GM12878 (cell line): ENCODE measurements at regions not wholly inside any gene's neighbourhood (a gene's known extent, or its start where the extent isn't known, plus 50 kb on each side); places are given as distances from the start of the nearest gene placed in this dataset.

Experiments used
- ATAC-seq: fragments of 200-7000 bp; cut with Tn5 transposase; 3 replicates; pipeline ENCODE4 v1.9.1; 2020; ENCODE audit warnings: mild to moderate bottlenecking, moderate library complexity
- BruUV-seq: library from RNA; stranded (reverse); fragments of 400-500 nt; replicated peaks from 2 replicates; lab custom pipeline; 2021; lab: Mats Ljungman, UMichigan
- CTCF ChIA-PET: fragments of 300-600 bp; sonication (Branson Sonifier 250); formaldehyde crosslinking; extraction: SDS; loops from one replicate; lab custom pipeline; 2021; ENCODE audit warnings: inconsistent platforms; lab: Yijun Ruan, JAX
- POLR2A ChIA-PET: fragments of 350-600 bp; formaldehyde crosslinking; extraction: SDS; loops from one replicate; lab custom pipeline; 2021; ENCODE audit warnings: inconsistent platforms; lab: Charles Lee
- RAD21 ChIA-PET: fragments of 300-600 bp; sonication (Branson Sonifier 250); formaldehyde crosslinking; loops from one replicate; lab custom pipeline; 2023; ENCODE audit warnings: antibody characterized with exemption; ENCODE audit not compliant: unreplicated experiment; lab: Charles Lee
- SMC1A ChIA-PET: fragments of 300-600 bp; sonication (Branson Sonifier 250); formaldehyde crosslinking; loops from one replicate; lab custom pipeline; 2023; ENCODE audit not compliant: unreplicated experiment, uncharacterized antibody; lab: Charles Lee
- DNase-seq: peaks from one replicate; pipeline ENCODE4 v3.0.0-alpha.2; 2011; ENCODE audit warnings: low read depth, low spot score
- FAIRE-seq: peaks from 3 replicates; lab custom pipeline; 2011; peaks lifted over from hg19 to GRCh38; lab: Jason Lieb, UNC
- H2AFZ ChIP-seq: 2 replicates; pipeline ENCODE4 v1.6.0; 2011; ENCODE audit warnings: low read depth, low read length, control low read depth; ENCODE audit not compliant: control insufficient read depth
- H3K27ac ChIP-seq: 2 replicates; pipeline ENCODE4 v1.5.1; 2011; ENCODE audit warnings: control low read depth; ENCODE audit not compliant: control insufficient read depth, insufficient read depth
- H3K27me3 ChIP-seq, 2 experiments: replicated peaks in 1 of 2; 2 replicates each; pipeline versions ENCODE4 v1.6.0 to v1.6.1; 2011; ENCODE audit warnings: low read length in 1 of 2; ENCODE audit not compliant: control insufficient read depth in 2 of 2, insufficient read depth in 2 of 2
- H3K36me3 ChIP-seq, 2 experiments: 2 replicates each; pipeline ENCODE4 v1.5.1; 2011; ENCODE audit warnings: low read length in 1 of 2; ENCODE audit not compliant: control insufficient read depth in 2 of 2, insufficient read depth in 2 of 2
- H3K4me1 ChIP-seq: 2 replicates; pipeline ENCODE4 v1.6.1; 2011; ENCODE audit warnings: mild to moderate bottlenecking, low read length, moderate library complexity, mixed read lengths; ENCODE audit not compliant: control insufficient read depth, insufficient read depth
- H3K4me2 ChIP-seq: 2 replicates; pipeline ENCODE4 v1.6.0; 2011; ENCODE audit warnings: control low read depth; ENCODE audit not compliant: control insufficient read depth, insufficient read depth
- H3K4me3 ChIP-seq: fragments of 200-600 bp; sonication (generic); 2 replicates; pipeline ENCODE4 v1.5.1; 2016
- H3K79me2 ChIP-seq: 2 replicates; pipeline ENCODE4 v1.6.0; 2011; ENCODE audit warnings: low read length; ENCODE audit not compliant: control insufficient read depth, insufficient read depth
- H3K9ac ChIP-seq: 2 replicates; pipeline ENCODE4 v1.8.0; 2011; ENCODE audit warnings: low read length, control low read depth, mixed read lengths; ENCODE audit not compliant: control insufficient read depth, insufficient read depth
- H3K9me3 ChIP-seq: replicated peaks from 3 replicates; pipeline ENCODE4 v1.5.1; 2011; ENCODE audit warnings: mild to moderate bottlenecking, low read length; ENCODE audit not compliant: control insufficient read depth, insufficient read depth
- H4K20me1 ChIP-seq: 2 replicates; pipeline ENCODE4 v1.6.0; 2011; ENCODE audit not compliant: control insufficient read depth, insufficient read depth
- CTCF ChIP-seq, 3 experiments: IDR thresholded peaks in 2 of 3; conservative IDR thresholded peaks in 1 of 3; 2 replicates each; pipeline ENCODE4 v1.5.1; 2011; ENCODE audit warnings: low read depth in 3 of 3, low read length in 3 of 3, mild to moderate bottlenecking in 3 of 3, control low read depth in 2 of 3, moderate library complexity in 2 of 3, inconsistent platforms in 1 of 3, mixed read lengths in 1 of 3; ENCODE audit not compliant: control insufficient read depth in 2 of 3, insufficient read depth in 1 of 3; ENCODE audit errors: extremely low read depth in 1 of 3
- STAT3 ChIP-seq: IDR thresholded peaks from 2 replicates; pipeline ENCODE4 v1.6.1; 2011; ENCODE audit warnings: low read depth, low read length, improper control_type of control experiment
- SUPT20H ChIP-seq: IDR thresholded peaks from 2 replicates; pipeline ENCODE4 v1.6.1; 2011; ENCODE audit warnings: low read depth, mild to moderate bottlenecking, low read length, moderate library complexity, borderline replicate concordance; ENCODE audit not compliant: control insufficient read depth
- WGBS: methylation state at CpG from one replicate; pipeline ENCODE4 v1.1.6; 2016; ENCODE audit warnings: low lambda C conversion rate; ENCODE audit not compliant: insufficient replicate concordance, insufficient coverage; ENCODE audit errors: missing lambda C conversion rate; 5-methylcytosine and 5-hydroxymethylcytosine counted together
- in situ Hi-C: fragments of 300-500 bp; cut with MboI; formaldehyde crosslinking; loops from 9 replicates; pipeline ENCODE4 v1.14.3; 2018; ENCODE audit warnings: mixed read lengths
- intact Hi-C: fragments of 100-400 bp; cut with micrococcal nuclease; formaldehyde crosslinking; loops from one replicate; pipeline ENCODE4 v1.14.2; 2022; ENCODE audit not compliant: unreplicated experiment
- TF ChIP-seq, protein P1 (sequence below): fragments of 450-650 bp; IDR thresholded peaks from 2 replicates; pipeline ENCODE4 v1.6.1; 2016; ENCODE audit warnings: mild to moderate bottlenecking
- TF ChIP-seq, protein P2 (sequence below): fragments of 450-650 bp; conservative IDR thresholded peaks from 2 replicates; pipeline ENCODE4 v1.6.1; 2017; ENCODE audit warnings: mild to moderate bottlenecking, moderate library complexity

DNA sequence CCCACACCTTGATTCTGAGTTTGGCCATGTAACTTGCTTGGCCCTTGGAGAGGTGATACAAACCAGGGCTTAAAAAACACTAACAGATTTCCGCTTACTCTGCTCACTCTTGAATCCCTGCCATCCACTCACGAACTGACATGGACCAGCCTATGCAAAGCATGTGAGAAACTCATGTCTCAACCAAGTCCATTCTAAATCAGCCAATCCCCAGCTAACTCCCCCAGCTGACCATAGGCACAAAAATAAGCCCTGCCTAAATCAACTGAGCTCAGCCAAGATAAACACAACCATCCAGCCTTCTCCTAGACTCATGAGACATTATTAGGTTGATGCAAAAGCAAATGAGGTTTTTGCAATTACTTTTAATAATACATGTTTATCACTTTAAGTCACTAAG is 353.9 kb upstream of the TBX3 start:
- no peaks in the 10 kb centered on the region for H4K20me1 ChIP-seq
- no peak for DNase-seq

DNA sequence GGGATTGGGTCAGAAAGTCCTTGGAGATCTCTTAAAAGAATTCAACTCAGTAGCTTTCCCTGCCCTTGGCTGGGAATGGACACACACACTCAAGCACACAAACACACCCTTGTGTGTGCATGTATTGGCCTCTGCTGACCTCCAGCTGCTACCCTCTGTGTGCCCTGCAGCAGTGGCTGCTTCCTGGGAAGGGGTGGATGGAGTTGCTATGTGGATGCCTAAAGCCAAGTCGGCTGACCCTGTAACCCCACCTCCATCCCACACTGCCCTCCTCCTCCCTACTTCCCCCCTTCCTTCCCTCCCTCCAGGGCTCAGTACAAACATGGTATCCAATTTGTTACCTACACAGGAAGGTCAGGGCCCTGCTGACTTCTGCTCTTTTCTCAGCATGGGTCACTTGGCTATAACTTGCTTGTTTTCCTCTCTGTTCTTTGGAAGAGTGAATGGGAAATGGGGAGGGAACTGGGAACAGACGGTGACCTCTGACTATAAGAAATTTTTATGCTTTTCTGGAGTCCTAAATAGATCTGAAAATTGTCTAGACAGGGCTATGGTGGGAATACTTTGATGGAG is 351.6 kb upstream of the TBX3 start:
- CTCF ChIA-PET: no interaction called here
- BruUV-seq: no TSS peak
- Histone ChIP-seq H3K27me3 (no peaks in the 10 kb centered on the region), H3K27ac (no peak overlapping the region)
- intact Hi-C loops: no loop called here
- no peak for ATAC-seq
- no peak for TF ChIP-seq CTCF (IDR thresholded peaks at IDR 0.05 in 2 of 3, conservative IDR thresholded peaks at IDR 0.05 in 1 of 3; ENCODE audit: control insufficient read depth in 2 of 3, extremely low read depth in 1 of 3, insufficient read depth in 1 of 3, low read depth in 3 of 3, low read length in 3 of 3)
- no peak for TF ChIP-seq SUPT20H
- TF ChIP-seq, protein P1, sequence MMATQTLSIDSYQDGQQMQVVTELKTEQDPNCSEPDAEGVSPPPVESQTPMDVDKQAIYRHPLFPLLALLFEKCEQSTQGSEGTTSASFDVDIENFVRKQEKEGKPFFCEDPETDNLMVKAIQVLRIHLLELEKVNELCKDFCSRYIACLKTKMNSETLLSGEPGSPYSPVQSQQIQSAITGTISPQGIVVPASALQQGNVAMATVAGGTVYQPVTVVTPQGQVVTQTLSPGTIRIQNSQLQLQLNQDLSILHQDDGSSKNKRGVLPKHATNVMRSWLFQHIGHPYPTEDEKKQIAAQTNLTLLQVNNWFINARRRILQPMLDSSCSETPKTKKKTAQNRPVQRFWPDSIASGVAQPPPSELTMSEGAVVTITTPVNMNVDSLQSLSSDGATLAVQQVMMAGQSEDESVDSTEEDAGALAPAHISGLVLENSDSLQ: no peak
- TF ChIP-seq, all 136 proteins: peak for 0
- no peaks in the 10 kb centered on the region; the same call in 2 of the 3 replicates for H3K9me3 ChIP-seq
- no peak overlapping the region for H3K4me2 ChIP-seq
- H3K4me3 ChIP-seq: no peak overlapping the region
- ChIA-PET RAD21 (no interaction called here), SMC1A (no interaction called here), POLR2A (no interaction called here)
- no peak overlapping the region for H2AFZ ChIP-seq
- FAIRE-seq: no peak
- no peaks in the 10 kb centered on the region for H3K4me1 ChIP-seq
- 2% methylated on average over 2 of the region's 2 CpGs for WGBS
- no peaks in the 10 kb centered on the region for H4K20me1 ChIP-seq
- in situ Hi-C loops: no loop called here
- no peaks in the 10 kb centered on the region for H3K36me3 ChIP-seq
- DNase-seq: no peak
- H3K9ac ChIP-seq: no peak overlapping the region
- no peaks in the 10 kb centered on the region for H3K79me2 ChIP-seq

More for the DNA sequence above, 353.9 kb upstream of the TBX3 start:
- no peak for FAIRE-seq
- H3K27me3 ChIP-seq: no peaks in the 10 kb centered on the region
- ChIA-PET SMC1A (no interaction called here), RAD21 (no interaction called here), POLR2A (no interaction called here), CTCF (no interaction called here)
- no peak overlapping the region for H3K4me3 ChIP-seq
- no TSS peak for BruUV-seq
- intact Hi-C loops: no loop called here
- in situ Hi-C loops: no loop called here
- no peak overlapping the region for H2AFZ ChIP-seq
- no peaks in the 10 kb centered on the region for H3K4me1 ChIP-seq
- H3K9ac ChIP-seq: no peak overlapping the region
- H3K27ac ChIP-seq: no peak overlapping the region
- no peaks in the 10 kb centered on the region for H3K36me3 ChIP-seq
- no peak overlapping the region for H3K4me2 ChIP-seq
- 6% methylated on average over 2 of the region's 2 CpGs for WGBS
- no peak for ATAC-seq
- no peaks in the 10 kb centered on the region for H3K79me2 ChIP-seq
- no peak for TF ChIP-seq STAT3
- TF ChIP-seq, protein P2, sequence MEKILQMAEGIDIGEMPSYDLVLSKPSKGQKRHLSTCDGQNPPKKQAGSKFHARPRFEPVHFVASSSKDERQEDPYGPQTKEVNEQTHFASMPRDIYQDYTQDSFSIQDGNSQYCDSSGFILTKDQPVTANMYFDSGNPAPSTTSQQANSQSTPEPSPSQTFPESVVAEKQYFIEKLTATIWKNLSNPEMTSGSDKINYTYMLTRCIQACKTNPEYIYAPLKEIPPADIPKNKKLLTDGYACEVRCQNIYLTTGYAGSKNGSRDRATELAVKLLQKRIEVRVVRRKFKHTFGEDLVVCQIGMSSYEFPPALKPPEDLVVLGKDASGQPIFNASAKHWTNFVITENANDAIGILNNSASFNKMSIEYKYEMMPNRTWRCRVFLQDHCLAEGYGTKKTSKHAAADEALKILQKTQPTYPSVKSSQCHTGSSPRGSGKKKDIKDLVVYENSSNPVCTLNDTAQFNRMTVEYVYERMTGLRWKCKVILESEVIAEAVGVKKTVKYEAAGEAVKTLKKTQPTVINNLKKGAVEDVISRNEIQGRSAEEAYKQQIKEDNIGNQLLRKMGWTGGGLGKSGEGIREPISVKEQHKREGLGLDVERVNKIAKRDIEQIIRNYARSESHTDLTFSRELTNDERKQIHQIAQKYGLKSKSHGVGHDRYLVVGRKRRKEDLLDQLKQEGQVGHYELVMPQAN: no peak
- no peaks in the 10 kb centered on the region; the same call in 2 of the 3 replicates for H3K9me3 ChIP-seq
